GM12873 (cell line): ENCODE measurements at regions not wholly inside any gene's neighbourhood (a gene's known extent, or its start where the extent isn't known, plus 50 kb on each side); places are given as distances from the start of the nearest gene placed in this dataset.

Experiments used
- CTCF ChIP-seq: IDR thresholded peaks from 2 replicates; pipeline ENCODE4 v1.5.1; 2012; ENCODE audit warnings: low read depth, mild to moderate bottlenecking, moderate library complexity, low read length, control low read depth; ENCODE audit not compliant: insufficient read depth; ENCODE audit errors: missing control alignments

- TF ChIP-seq CTCF: no peak
These were observed 334.0 kb upstream of the FSIP2 start for GRCh38 chr2:185404578-185404977.

- TF ChIP-seq CTCF: no peak
These were observed 321.5 kb upstream of the FSIP2 start for GRCh38 chr2:185417111-185417510.

GRCh38 chr2:185417688-185418087 is 320.9 kb upstream of the FSIP2 start:
- no peak for TF ChIP-seq CTCF

GRCh38 chr2:185428000-185428399 is 310.6 kb upstream of the FSIP2 start:
- TF ChIP-seq CTCF: no peak

- TF ChIP-seq CTCF: no peak
These were observed 304.8 kb upstream of the FSIP2 start for GRCh38 chr2:185433824-185434223.

GRCh38 chr2:185436787-185437372 is 301.7 kb upstream of the FSIP2 start:
- TF ChIP-seq CTCF: no peak

- no peak for TF ChIP-seq CTCF
These were observed 297.1 kb upstream of the FSIP2 start for GRCh38 chr2:185441486-185442005.
